CD14-positive monocyte (primary cell): ENCODE measurements at regions not wholly inside any gene's neighbourhood (a gene's known extent, or its start where the extent isn't known, plus 50 kb on each side); places are given as distances from the start of the nearest gene placed in this dataset.

Experiments used
- DNase-seq, 3 donors: peaks; one replicate each; pipeline ENCODE4 v3.0.0-alpha.2; 2011 to 2022
- H2AFZ ChIP-seq: 2 replicates; pipeline ENCODE4 v1.6.0; 2012; ENCODE audit warnings: mild to moderate bottlenecking, low read depth, low read length, inconsistent platforms; ENCODE audit not compliant: insufficient read depth, poor library complexity, severe bottlenecking
- H3K27ac ChIP-seq, 2 donors: 1 replicate in 1 of 2; 2 replicates in 1 of 2; pipeline ENCODE4 v1.5.1; 2012 to 2013; ENCODE audit warnings: low read length in 2 of 2, control low read depth in 1 of 2, inconsistent platforms in 1 of 2, low read depth in 1 of 2, mild to moderate bottlenecking in 1 of 2
- H3K27me3 ChIP-seq, 2 donors: one replicate each; pipeline versions ENCODE4 v1.6.0 to v1.6.1; 2011 to 2013; ENCODE audit warnings: low read length in 2 of 2; ENCODE audit not compliant: control insufficient read depth in 2 of 2, insufficient read depth in 2 of 2
- H3K36me3 ChIP-seq, 2 donors: replicated peaks in 1 of 2; 1 replicate in 1 of 2; 2 replicates in 1 of 2; pipeline versions ENCODE4 v1.5.1 to v1.6.1; 2012 to 2013; ENCODE audit warnings: low read length in 2 of 2, control low read depth in 1 of 2, inconsistent platforms in 1 of 2, mild to moderate bottlenecking in 1 of 2; ENCODE audit not compliant: insufficient read depth in 2 of 2, control insufficient read depth in 1 of 2
- H3K4me1 ChIP-seq, 2 donors: 1 replicate in 1 of 2; 2 replicates in 1 of 2; pipeline versions ENCODE4 v1.5.1 to v1.6.1; 2012 to 2013; ENCODE audit warnings: low read length in 2 of 2, control low read depth in 1 of 2, inconsistent platforms in 1 of 2, mild to moderate bottlenecking in 1 of 2, moderate library complexity in 1 of 2; ENCODE audit not compliant: insufficient read depth in 2 of 2, control insufficient read depth in 1 of 2
- H3K4me2 ChIP-seq: replicated peaks from 2 replicates; pipeline ENCODE3; 2012; ENCODE audit warnings: low read length, moderate library complexity, mild to moderate bottlenecking; ENCODE audit not compliant: poor library complexity, severe bottlenecking; ENCODE audit errors: extremely low read depth
- H3K4me3 ChIP-seq, 3 experiments: fragments of 200-600 bp in 1 of 3; sonication (generic) in 1 of 3; replicated peaks in 1 of 3; 1 replicate in 2 of 3; 2 replicates in 1 of 3; pipeline ENCODE4 v1.5.1; 2011 to 2013; ENCODE audit warnings: low read length in 3 of 3, mild to moderate bottlenecking in 3 of 3, control low read depth in 2 of 3, low read depth in 2 of 3, inconsistent platforms in 1 of 3, moderate library complexity in 1 of 3
- H3K79me2 ChIP-seq: 2 replicates; pipeline ENCODE4 v1.6.0; 2012; ENCODE audit warnings: mild to moderate bottlenecking, control low read depth, inconsistent platforms, low read length, moderate library complexity; ENCODE audit not compliant: insufficient read depth
- H3K9ac ChIP-seq: 2 replicates; pipeline ENCODE4 v1.6.0; 2017; ENCODE audit warnings: low read length, mild to moderate bottlenecking; ENCODE audit not compliant: insufficient read depth, poor library complexity, severe bottlenecking
- H3K9me3 ChIP-seq, 2 donors: replicated peaks in 1 of 2; 1 replicate in 1 of 2; 2 replicates in 1 of 2; pipeline versions ENCODE4 v1.5.1 to v1.6.1; 2012 to 2013; ENCODE audit warnings: low read length in 2 of 2, control low read depth in 1 of 2; ENCODE audit not compliant: control insufficient read depth in 1 of 2, insufficient read depth in 1 of 2
- H4K20me1 ChIP-seq: 2 replicates; pipeline ENCODE4 v1.6.0; 2012; ENCODE audit warnings: mild to moderate bottlenecking, low read length, control low read depth, moderate library complexity; ENCODE audit not compliant: insufficient read depth
- H3K27ac Mint-ChIP-seq, 7 donors: one replicate each; pipeline ENCODE4 v1.8.0; 2020; ENCODE audit warnings: mild to moderate bottlenecking in 7 of 7, mixed read lengths in 7 of 7, moderate library complexity in 6 of 7, inconsistent platforms in 2 of 7
- H3K27me3 Mint-ChIP-seq, 3 donors: one replicate each; pipeline ENCODE4 v1.8.0; 2021 to 2022; ENCODE audit warnings: low read depth in 3 of 3, mild to moderate bottlenecking in 3 of 3, mixed read lengths in 3 of 3, moderate library complexity in 3 of 3, inconsistent platforms in 1 of 3
- H3K36me3 Mint-ChIP-seq, 2 donors: one replicate each; pipeline ENCODE4 v1.8.0; 2020; ENCODE audit warnings: mixed read lengths in 2 of 2, inconsistent platforms in 1 of 2, mild to moderate bottlenecking in 1 of 2
- H3K4me1 Mint-ChIP-seq: one replicate; pipeline ENCODE4 v1.8.0; 2020; ENCODE audit warnings: mild to moderate bottlenecking, mixed read lengths
- H3K4me3 Mint-ChIP-seq, 2 donors: one replicate each; pipeline ENCODE4 v1.8.0; 2020; ENCODE audit warnings: mild to moderate bottlenecking in 2 of 2, mixed read lengths in 2 of 2, moderate library complexity in 1 of 2
- H3K9me3 Mint-ChIP-seq, 7 donors: one replicate each; pipeline ENCODE4 v1.8.0; 2020 to 2022; ENCODE audit warnings: mixed read lengths in 7 of 7, mild to moderate bottlenecking in 6 of 7, moderate library complexity in 6 of 7, inconsistent platforms in 2 of 7
- CTCF ChIP-seq: fragments of 200-600 bp; IDR thresholded peaks from one replicate; pipeline ENCODE4 v1.8.0; 2022; ENCODE audit warnings: antibody characterized with exemption, mild to moderate bottlenecking
- WGBS: methylation state at CpG from one replicate; pipeline ENCODE4 v1.1.5; 2013; ENCODE audit warnings: missing lambda C conversion rate; ENCODE audit not compliant: insufficient coverage; 5-methylcytosine and 5-hydroxymethylcytosine counted together
- intact Hi-C, 2 donors: fragments of 100-400 bp; cut with micrococcal nuclease; formaldehyde crosslinking; loops; one replicate each; pipeline versions ENCODE4 v1.15.0 to v1.15.1; 2023

GRCh38 chr14:87824266-87824665, 168.7 kb downstream of the GALC start:
- Histone ChIP-seq H2AFZ (no peak overlapping the region), H4K20me1 (no peaks in the 10 kb centered on the region), H3K36me3 (no peaks in the 10 kb centered on the region)

GRCh38 chr14:87816416-87816815, 176.6 kb downstream of the GALC start:
- H3K9me3 Mint-ChIP-seq = peaks cover 0 to 5% (median 2%) of the 10 kb centered on the region in 7 donors
- H2AFZ ChIP-seq = no peak overlapping the region
- no peak for TF ChIP-seq CTCF
- no peak overlapping the region for H3K9ac ChIP-seq
- H3K27ac Mint-ChIP-seq = no peak overlapping the region
- no peak overlapping the region for H3K4me3 ChIP-seq
- 100% methylated on average over 1 of the region's 3 CpGs for WGBS
- no peaks in the 10 kb centered on the region for H3K4me1 ChIP-seq
- H3K36me3 ChIP-seq = no peaks in the 10 kb centered on the region
- H3K27me3 Mint-ChIP-seq = peaks cover 1 to 8% (median 5%) of the 10 kb centered on the region in 3 donors
- no peak overlapping the region for H3K4me3 Mint-ChIP-seq
- no peaks in the 10 kb centered on the region for H3K4me1 Mint-ChIP-seq
- H3K9me3 ChIP-seq = no peaks in the 10 kb centered on the region
- no peaks in the 10 kb centered on the region for H3K79me2 ChIP-seq
- no peaks in the 10 kb centered on the region for H3K27me3 ChIP-seq
- no peak for DNase-seq
- no peaks in the 10 kb centered on the region for H4K20me1 ChIP-seq
- H3K4me2 ChIP-seq = no peak overlapping the region
- H3K36me3 Mint-ChIP-seq = no peaks in the 10 kb centered on the region
- H3K27ac ChIP-seq = no peak overlapping the region
- intact Hi-C loops = no loop called here

More at GRCh38 chr14:87824266-87824665, 168.7 kb downstream of the GALC start:
- Histone ChIP-seq H3K27me3 (no peaks in the 10 kb centered on the region), H3K4me1 (no peaks in the 10 kb centered on the region), H3K27ac (no peak overlapping the region), H3K4me2 (no peak overlapping the region), H3K9ac (no peak overlapping the region), H3K79me2 (no peaks in the 10 kb centered on the region), H3K4me3 (no peak overlapping the region), H3K9me3 (no peaks in the 10 kb centered on the region)
- H3K4me1 Mint-ChIP-seq = no peaks in the 10 kb centered on the region
- no peak for TF ChIP-seq CTCF
- H3K9me3 Mint-ChIP-seq = peaks cover 0 to 6% (median 0%) of the 10 kb centered on the region in 7 donors
- H3K36me3 Mint-ChIP-seq = no peaks in the 10 kb centered on the region
- intact Hi-C loops = no loop called here
- no peak overlapping the region for H3K27ac Mint-ChIP-seq
- H3K27me3 Mint-ChIP-seq = peaks cover 0 to 3% (median 2%) of the 10 kb centered on the region in 3 donors
- DNase-seq = no peak
- H3K4me3 Mint-ChIP-seq = no peak overlapping the region
